Effector CD4-positive, alpha-beta T cell (primary cell): ENCODE measurements at regions not wholly inside any gene's neighbourhood (a gene's known extent, or its start where the extent isn't known, plus 50 kb on each side); places are given as distances from the start of the nearest gene placed in this dataset.
"Not testable (repeated sequence)": the region's sequence is repeated elsewhere in the genome, so short reads cannot be mapped to it uniquely, and the experiment has no call there.

ENCODE experiments used
- DNase-seq: peaks from one replicate; pipeline ENCODE4 v3.0.0-alpha.2; 2020

DNA sequence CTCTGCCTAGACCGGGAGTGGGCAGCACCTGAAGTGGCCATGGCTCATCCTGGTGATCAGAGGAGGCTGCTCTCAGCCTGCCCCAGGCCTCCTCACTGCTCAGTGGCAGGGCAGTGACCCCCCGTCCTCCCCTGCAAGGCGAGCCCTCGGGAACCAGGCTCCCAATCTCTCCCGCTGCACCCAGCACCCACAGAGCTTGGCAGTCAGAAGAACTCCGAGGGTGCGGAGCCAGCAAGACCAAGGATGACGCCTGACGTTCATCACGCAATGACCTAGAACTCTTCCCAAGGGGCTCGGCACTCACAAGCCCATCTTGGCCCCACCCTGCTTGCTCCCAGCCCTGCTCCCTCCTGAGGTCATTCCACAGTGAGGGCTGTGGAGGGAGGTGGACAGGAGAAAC lies 189.8 kb upstream of the SALL3 start:
- DNase-seq = no peak

GRCh38 chr18:78790511-78790910 lies 189.1 kb upstream of the SALL3 start:
- DNase-seq = no peak

GRCh38 chr18:78790960-78791359 lies 188.7 kb upstream of the SALL3 start:
- DNase-seq = no peak

GRCh38 chr18:78792094-78792493 lies 187.5 kb upstream of the SALL3 start:
- no peak for DNase-seq

- no peak for DNase-seq
Measured at GRCh38 chr18:78792736-78793135, 186.9 kb upstream of the SALL3 start.

DNA sequence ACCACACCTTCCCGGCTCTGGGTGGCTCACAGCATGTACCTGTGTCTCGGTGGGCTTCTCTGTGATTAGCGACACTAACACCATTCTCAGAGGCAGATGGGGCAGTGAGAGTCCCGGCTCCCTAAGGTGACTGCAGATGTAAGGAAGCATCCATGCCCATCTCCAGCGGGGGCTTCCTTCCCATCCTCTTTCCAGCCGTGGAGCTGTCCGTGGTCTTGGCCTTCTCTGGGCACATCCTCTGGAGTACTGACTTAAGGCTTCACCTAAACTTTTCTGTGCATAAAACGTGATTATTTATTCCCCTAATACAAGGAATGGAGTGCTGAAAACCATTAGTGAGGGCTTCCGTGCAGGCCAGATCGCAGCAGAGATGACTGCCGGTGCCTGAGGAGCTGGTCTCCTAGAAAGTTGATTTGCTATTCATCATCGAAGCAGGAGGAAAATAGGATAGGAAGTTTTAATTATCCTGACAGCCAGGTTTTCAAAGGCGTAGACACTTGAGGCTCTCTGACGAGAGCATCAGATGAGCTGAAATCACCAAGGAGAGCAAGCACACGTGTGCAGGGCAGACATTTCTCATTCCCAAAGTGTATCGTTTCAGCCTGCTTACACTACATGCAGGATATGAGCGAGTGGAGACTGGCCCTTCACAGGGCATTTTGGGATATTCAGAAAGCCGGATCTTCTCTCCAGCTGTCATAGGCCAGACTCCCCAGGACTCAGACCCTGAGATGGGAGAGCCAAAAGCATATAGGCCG lies 186.1 kb upstream of the SALL3 start:
- no peak for DNase-seq

DNA sequence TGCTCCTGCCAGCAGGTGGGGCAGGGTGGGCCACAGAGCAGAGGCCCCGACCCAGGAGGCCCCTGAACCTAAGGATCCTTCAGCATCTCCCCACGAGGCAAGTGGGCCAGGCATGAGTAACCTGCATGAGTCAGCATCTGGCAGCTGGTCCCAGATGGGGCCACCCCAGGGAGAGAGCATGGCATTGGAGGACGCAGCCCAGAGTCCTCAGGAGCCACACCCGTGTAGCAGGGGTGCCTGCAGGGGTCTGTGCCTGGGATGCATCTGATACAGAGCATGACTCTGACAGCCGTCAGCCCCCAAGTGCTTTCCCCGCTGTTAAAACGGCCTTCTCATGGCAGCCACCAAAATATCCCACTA lies 185.6 kb upstream of the SALL3 start:
- no peak for DNase-seq

DNA sequence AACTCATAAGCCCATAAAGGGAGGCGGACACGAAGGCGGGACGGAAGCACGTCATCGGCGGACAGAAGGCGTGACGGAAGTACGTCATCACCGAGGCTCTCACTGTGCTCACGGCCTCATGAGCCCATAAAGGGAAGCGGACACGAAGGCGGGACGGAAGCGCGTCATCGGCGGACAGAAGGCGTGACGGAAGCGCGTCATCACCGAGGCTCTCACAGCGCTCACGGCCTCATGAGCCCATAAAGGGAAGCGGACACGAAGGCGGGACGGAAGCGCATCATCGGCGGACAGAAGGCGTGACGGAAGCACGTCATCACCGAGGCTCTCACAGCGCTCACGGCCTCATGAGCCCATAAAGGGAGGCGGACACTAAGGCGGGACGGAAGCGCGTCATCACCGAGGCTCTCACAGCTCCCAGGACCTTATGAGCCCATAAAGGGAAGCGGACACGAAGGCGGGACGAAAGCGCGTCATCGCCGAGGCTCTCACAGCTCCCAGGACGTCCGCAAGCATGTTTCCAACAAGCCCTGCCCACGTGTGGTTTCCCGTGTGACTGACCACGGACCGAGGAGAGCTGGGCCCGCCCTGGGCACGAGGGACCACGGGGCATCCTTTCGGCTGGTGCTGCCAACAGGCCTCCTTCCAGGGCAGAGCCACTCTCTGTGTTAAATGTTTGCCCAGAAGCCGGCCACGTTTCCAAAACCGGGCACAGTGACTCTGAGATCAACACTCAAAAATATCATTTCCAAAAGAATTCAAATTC lies 182.7 kb upstream of the SALL3 start:
- DNase-seq = no peak

DNA sequence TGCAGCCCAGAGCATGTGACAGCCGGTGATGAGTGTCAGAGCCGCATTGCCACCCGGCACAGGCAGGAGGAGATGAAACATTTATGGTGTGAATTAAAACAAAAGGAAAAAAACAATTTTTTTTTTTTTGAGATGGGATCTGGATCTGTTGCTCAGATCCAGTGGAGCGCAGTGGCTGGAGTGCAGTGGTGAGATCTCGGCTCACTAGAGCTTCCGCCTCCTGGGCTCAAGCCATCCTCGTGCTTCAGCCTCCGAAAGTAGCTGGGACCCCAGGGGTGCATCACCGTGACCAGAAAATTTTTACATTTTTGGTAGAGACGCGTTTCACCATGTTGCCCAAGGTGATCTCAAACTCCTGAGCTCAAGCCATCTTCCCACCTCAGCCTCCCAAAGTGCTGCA lies 182.1 kb upstream of the SALL3 start:
- no peak for DNase-seq

DNA sequence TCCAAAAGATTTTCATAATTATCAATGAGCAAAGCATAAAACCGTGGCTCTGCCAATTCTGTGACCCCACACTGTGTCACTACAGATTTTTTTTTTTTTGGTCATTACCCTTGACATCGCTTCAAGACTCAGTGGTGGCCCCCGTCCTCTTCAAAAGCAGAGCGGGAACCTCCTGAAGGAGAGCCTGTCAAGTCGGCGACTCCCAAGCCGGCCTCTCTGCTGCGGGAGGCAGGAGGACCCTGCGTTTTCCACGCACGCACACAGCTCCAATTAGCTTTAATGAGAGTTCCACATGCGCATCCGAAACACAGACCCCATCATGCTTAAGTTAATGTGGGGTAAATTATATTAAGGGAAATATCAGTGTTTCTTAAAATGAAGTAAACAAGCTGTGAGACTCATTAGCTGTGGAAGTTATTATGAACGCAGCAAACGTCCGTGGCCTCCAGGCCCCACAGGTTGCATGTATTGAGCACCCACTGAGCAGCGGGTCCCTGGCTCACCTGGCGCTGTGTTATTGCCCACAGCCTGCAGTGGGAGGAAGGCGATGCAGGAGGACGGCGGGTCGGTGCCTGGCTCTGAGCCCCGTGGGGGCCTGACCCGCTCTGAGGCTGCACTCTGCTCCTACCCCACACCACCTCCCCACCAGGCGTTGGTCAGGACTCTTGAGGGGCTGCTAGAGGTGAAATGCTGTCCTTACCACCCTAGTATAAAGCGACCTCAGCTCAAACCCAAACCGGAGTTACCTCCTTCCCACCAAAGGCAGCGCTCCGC lies 181.0 kb upstream of the SALL3 start:
- no peak for DNase-seq

- no peak for DNase-seq
Measured at GRCh38 chr18:78799382-78800089, 180.1 kb upstream of the SALL3 start.

DNA sequence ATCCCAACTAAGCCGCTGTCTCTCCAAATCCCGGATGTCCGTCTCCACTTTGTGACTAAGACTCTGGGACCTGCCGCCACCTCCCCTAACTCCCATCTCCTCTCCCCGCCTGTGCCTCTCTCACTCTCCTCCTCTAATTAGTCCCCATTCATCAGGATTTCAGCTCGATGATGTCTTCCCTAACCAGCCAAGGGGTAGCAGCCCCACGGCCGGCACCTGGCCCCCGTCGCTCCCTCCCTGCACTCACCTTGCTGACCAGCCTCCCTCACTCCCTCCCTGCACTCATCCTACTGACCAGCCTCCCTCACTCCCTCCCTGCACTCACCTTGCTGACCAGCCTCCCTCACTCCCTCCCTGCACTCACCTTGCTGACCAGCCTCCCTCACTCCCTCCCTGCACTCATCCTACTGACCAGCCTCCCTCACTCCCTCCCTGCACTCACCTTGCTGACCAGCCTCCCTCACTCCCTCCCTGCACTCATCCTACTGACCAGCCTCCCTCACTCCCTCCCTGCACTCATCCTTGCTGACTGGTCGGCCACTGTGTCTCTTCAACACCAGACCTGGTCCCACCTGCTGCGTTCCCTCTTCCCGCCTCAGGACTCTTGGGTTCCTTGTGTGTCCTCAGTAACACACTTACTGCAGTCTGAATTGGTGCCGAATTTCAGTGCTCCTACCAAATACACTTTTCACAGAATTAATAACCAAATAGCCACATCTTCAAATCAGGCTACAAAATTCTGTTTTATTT lies 179.3 kb upstream of the SALL3 start:
- not testable (repeated sequence) for DNase-seq

GRCh38 chr18:78801011-78801410 lies 178.6 kb upstream of the SALL3 start:
- DNase-seq = no peak

DNA sequence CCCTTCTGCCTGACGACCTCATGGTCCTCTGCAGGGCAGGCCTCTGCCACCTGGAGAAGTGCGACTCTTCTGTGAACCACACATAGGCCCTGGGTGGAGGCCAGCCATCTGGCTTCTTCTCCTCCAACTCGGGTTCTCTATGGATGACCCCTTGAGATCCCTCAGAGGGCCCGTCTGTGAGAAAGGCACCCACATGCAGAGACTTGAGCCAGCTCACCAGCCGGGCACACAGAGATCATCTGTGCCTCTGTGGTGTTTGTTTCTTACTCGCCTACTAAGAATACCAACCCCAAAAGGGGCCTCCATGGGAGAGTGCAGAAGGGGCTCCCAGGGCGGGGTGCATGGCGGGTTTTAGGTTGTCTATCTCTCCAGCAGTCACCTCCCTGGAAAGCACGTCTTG lies 176.5 kb upstream of the SALL3 start:
- DNase-seq = no peak

GRCh38 chr18:78804206-78805030 lies 175.2 kb upstream of the SALL3 start:
- no peak for DNase-seq

DNA sequence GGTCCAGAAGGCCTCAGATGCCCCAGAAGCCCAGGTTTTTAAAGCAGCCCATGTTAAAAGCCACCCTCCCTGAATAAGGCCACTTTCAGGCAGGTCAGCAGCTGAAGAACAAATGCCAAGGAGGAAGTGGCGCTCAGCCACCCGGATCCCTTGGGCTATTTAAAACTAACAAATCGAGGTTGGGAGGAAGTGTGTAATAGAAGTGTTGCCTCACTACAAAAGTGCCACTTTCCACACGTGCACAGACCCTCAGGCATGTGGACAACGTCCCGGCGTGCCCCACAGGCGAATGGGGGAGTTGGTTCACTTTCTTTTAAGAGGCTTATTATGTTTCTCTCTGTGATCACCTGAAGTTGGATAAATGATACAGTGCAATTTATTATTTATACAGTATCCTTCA lies 173.8 kb upstream of the SALL3 start:
- DNase-seq = no peak

- DNase-seq = no peak
Measured at GRCh38 chr18:78807668-78808067, 171.9 kb upstream of the SALL3 start.

- no peak for DNase-seq
Measured at GRCh38 chr18:78809845-78810244, 169.8 kb upstream of the SALL3 start.

DNA sequence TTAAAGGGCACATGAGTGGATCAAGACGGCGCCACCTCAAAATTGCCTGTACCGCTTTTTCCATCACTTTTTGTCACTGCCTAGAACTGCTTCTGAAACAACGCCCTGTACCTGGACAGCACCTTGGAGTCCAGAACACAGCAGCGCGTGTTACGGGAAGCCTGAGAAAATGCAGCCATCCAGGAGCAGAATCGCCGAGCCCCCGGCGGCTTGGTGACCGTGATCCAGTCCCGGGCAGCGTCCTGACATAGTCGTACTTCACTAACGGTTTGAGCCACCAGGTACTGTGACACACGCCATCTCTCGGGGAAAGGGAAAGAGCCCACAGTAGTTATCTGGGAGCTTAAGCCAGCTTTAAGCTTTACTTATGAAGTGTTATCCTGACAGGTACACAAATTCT lies 168.9 kb upstream of the SALL3 start:
- no peak for DNase-seq

DNA sequence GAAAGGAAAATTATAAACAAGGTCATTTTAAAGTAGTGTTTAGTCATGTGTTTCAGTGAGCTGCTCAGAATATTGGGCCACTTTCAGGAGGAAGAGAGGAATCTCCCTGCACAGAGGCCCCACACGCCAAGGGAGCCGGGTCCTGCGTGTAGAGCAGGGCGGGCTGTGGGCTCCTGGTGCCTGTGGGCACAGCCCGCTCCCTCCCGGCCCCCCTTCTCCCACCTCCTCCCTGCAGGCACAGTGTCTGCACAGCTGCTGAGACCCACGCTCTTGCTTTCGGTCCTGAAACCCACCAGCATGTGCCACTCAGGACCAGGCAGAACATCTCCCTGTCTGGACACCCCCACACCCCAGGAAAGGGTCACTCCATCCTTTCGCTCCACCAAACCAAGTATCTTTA lies 167.6 kb upstream of the SALL3 start:
- DNase-seq = no peak

GRCh38 chr18:78813156-78813555 lies 166.5 kb upstream of the SALL3 start:
- no peak for DNase-seq
